Testis (tissue), 2 donors: ENCODE measurements at regions not wholly inside any gene's neighbourhood (a gene's known extent, or its start where the extent isn't known, plus 50 kb on each side); places are given as distances from the start of the nearest gene placed in this dataset.

ENCODE experiments used
- CTCF ChIP-seq, 3 experiments: fragments of 450-650 bp in 2 of 3; fragments of 200-600 bp in 1 of 3; sonication (generic) in 1 of 3; IDR thresholded peaks; one replicate each; pipeline ENCODE4 v1.5.1; 2016 to 2019; ENCODE audit warnings: antibody characterized with exemption in 3 of 3, mild to moderate bottlenecking in 2 of 3, moderate library complexity in 1 of 3
- POLR2A ChIP-seq: fragments of 450-650 bp; IDR thresholded peaks from one replicate; pipeline ENCODE4 v1.6.1; 2017; ENCODE audit warnings: antibody characterized with exemption, mild to moderate bottlenecking, moderate library complexity

GRCh38 chr6:6872459-6873344 is 235.1 kb upstream of the RREB1 start:
- TF ChIP-seq CTCF (IDR thresholded peaks at IDR 0.05) (no peak), POLR2A (no peak)
